Ectodermal cell (in vitro differentiated cells): ENCODE measurements at regions not wholly inside any gene's neighbourhood (a gene's known extent, or its start where the extent isn't known, plus 50 kb on each side); places are given as distances from the start of the nearest gene placed in this dataset.
"Not testable (repeated sequence)": the region's sequence is repeated elsewhere in the genome, so short reads cannot be mapped to it uniquely, and the experiment has no call there.

Source experiments
- H3K27ac ChIP-seq: 2 replicates; pipeline ENCODE4 v1.7.0; 2013; ENCODE audit warnings: mild to moderate bottlenecking, low read depth, low read length; ENCODE audit not compliant: insufficient read depth, poor library complexity, severe bottlenecking
- H3K27me3 ChIP-seq: 2 replicates; pipeline ENCODE4 v1.7.0; 2013; ENCODE audit warnings: mild to moderate bottlenecking, low read length; ENCODE audit not compliant: insufficient read depth, control insufficient read depth, poor library complexity, severe bottlenecking
- H3K36me3 ChIP-seq: one replicate; pipeline ENCODE4 v1.7.0; 2013; ENCODE audit warnings: low read length; ENCODE audit not compliant: control insufficient read depth, insufficient read depth
- H3K4me1 ChIP-seq: one replicate; pipeline ENCODE4 v1.7.0; 2013; ENCODE audit warnings: low read length; ENCODE audit not compliant: control insufficient read depth, insufficient read depth
- H3K4me3 ChIP-seq: 2 replicates; pipeline ENCODE4 v1.7.0; 2013; ENCODE audit warnings: low read depth, low read length, control low read depth; ENCODE audit not compliant: insufficient read depth
- H3K9me3 ChIP-seq: 2 replicates; pipeline ENCODE4 v1.7.0; 2013; ENCODE audit warnings: mild to moderate bottlenecking, low read length, moderate library complexity; ENCODE audit not compliant: control insufficient read depth
- WGBS, 2 experiments: methylation state at CpG; one replicate each; pipeline ENCODE4 v1.1.7; 2013; ENCODE audit warnings: missing lambda C conversion rate in 2 of 2; 5-methylcytosine and 5-hydroxymethylcytosine counted together

- 86 to 89% methylated on average over 21 of the region's 21 CpGs for WGBS, 2 experiments
- no peak overlapping the region for H3K27ac ChIP-seq
Measured at GRCh38 chr5:3489239-3489843, 106.3 kb upstream of the IRX1 start.

GRCh38 chr5:3484836-3485235, 110.8 kb upstream of the IRX1 start:
- no peaks in the 10 kb centered on the region for H3K4me1 ChIP-seq
- WGBS, 2 experiments, result 89 to 91% methylated on average over 5 of the region's 5 CpGs

More at GRCh38 chr5:3489239-3489843, 106.3 kb upstream of the IRX1 start:
- no peaks in the 10 kb centered on the region for H3K4me1 ChIP-seq
- H3K4me3 ChIP-seq, result no peak overlapping the region
- H3K27me3 ChIP-seq, result no peaks in the 10 kb centered on the region
- no peaks in the 10 kb centered on the region for H3K9me3 ChIP-seq
- H3K36me3 ChIP-seq, result no peaks in the 10 kb centered on the region

GRCh38 chr5:3481175-3481574, 114.5 kb upstream of the IRX1 start:
- Histone ChIP-seq H3K4me3 (no peak overlapping the region), H3K36me3 (no peaks in the 10 kb centered on the region), H3K9me3 (no peaks in the 10 kb centered on the region), H3K27ac (no peak overlapping the region), H3K4me1 (no peaks in the 10 kb centered on the region), H3K27me3 (no peaks in the 10 kb centered on the region)
- 44 to 55% methylated on average over 3 of the region's 3 CpGs for WGBS, 2 experiments

More at GRCh38 chr5:3484836-3485235, 110.8 kb upstream of the IRX1 start:
- Histone ChIP-seq H3K27me3 (no peaks in the 10 kb centered on the region), H3K4me3 (no peak overlapping the region), H3K9me3 (no peaks in the 10 kb centered on the region), H3K27ac (no peak overlapping the region), H3K36me3 (no peaks in the 10 kb centered on the region)

DNA sequence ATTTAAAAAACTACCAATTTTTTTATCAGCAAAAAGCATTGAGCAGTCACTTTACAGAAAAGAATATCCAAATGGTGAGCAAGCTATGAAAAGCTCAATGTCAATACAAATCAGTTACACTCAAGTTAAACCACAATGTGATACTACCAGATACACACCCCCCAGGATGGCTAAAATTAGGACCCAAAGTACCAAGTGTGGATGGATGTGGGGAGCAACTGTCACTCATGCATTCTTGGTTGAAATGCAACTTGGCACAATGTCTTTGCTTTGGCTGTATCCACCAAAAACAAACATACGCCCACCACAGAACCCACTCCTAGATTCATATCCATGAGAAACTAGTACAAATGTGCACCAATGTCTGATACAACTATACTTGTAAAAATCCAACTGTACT, 120.0 kb upstream of the IRX1 start:
- H3K9me3 ChIP-seq, result no peaks in the 10 kb centered on the region
- H3K36me3 ChIP-seq, result no peaks in the 10 kb centered on the region
- no peaks in the 10 kb centered on the region for H3K27me3 ChIP-seq
- no peaks in the 10 kb centered on the region for H3K4me1 ChIP-seq
- H3K27ac ChIP-seq, result no peak overlapping the region
- WGBS, 2 experiments, result 83 to 94% methylated on average over 1 of the region's 1 CpG
- no peak overlapping the region for H3K4me3 ChIP-seq

- Histone ChIP-seq H3K9me3 (no peaks in the 10 kb centered on the region), H3K4me1 (no peaks in the 10 kb centered on the region), H3K36me3 (no peaks in the 10 kb centered on the region), H3K27me3 (no peaks in the 10 kb centered on the region), H3K4me3 (no peak overlapping the region), H3K27ac (no peak overlapping the region)
- no CpG with 5 or more reads among the region's 1 CpG for WGBS, 2 experiments
Measured at GRCh38 chr5:3466392-3466791, 129.2 kb upstream of the IRX1 start.

GRCh38 chr5:3460416-3460815, 135.2 kb upstream of the IRX1 start:
- H3K4me3 ChIP-seq, result no peak overlapping the region
- no peaks in the 10 kb centered on the region for H3K36me3 ChIP-seq
- H3K27me3 ChIP-seq, result no peaks in the 10 kb centered on the region
- H3K9me3 ChIP-seq, result no peaks in the 10 kb centered on the region
- WGBS, 2 experiments, result 86 to 100% methylated on average over 2 of the region's 2 CpGs
- no peaks in the 10 kb centered on the region for H3K4me1 ChIP-seq
- H3K27ac ChIP-seq, result no peak overlapping the region

GRCh38 chr5:3456121-3456681, 139.4 kb upstream of the IRX1 start:
- no peak overlapping the region for H3K27ac ChIP-seq
- H3K36me3 ChIP-seq, result no peaks in the 10 kb centered on the region
- H3K27me3 ChIP-seq, result no peaks in the 10 kb centered on the region
- H3K4me3 ChIP-seq, result no peak overlapping the region
- H3K9me3 ChIP-seq, result no peaks in the 10 kb centered on the region
- H3K4me1 ChIP-seq, result no peaks in the 10 kb centered on the region
- WGBS, 2 experiments, result 86 to 87% methylated on average over 14 of the region's 14 CpGs

GRCh38 chr5:3454028-3454427, 141.6 kb upstream of the IRX1 start:
- H3K9me3 ChIP-seq, H3K27me3 ChIP-seq, H3K27ac ChIP-seq, H3K4me1 ChIP-seq, H3K36me3 ChIP-seq, H3K4me3 ChIP-seq: not testable (repeated sequence)
- WGBS, 2 experiments, result 90 to 94% methylated on average over 27 of the region's 27 CpGs

- Histone ChIP-seq H3K27ac (no peak overlapping the region), H3K9me3 (no peaks in the 10 kb centered on the region), H3K4me3 (no peak overlapping the region), H3K4me1 (no peaks in the 10 kb centered on the region), H3K36me3 (no peaks in the 10 kb centered on the region), H3K27me3 (no peaks in the 10 kb centered on the region)
- 93 to 95% methylated on average over 7 of the region's 7 CpGs for WGBS, 2 experiments
Measured at GRCh38 chr5:3452622-3453021, 143.0 kb upstream of the IRX1 start.

DNA sequence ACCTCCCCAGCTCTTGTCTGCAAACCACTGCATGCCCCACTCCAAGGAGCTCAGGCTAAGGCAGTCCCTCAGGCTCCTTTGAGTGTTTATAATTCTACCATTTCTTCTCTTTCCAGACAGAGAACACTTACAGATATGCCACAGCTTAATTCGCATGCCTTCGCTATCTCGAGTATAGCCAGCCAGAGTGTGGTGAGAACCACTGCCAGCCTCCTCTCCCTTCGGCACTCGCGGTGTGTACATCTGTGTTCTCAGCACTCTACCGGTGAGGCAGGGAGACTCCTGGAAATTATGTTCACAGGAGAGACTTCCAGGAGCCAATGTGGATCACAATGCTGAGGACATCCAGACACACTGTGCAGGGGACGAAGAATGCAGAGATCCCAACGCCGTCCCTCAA, 143.7 kb upstream of the IRX1 start:
- 96% methylated on average over 10 of the region's 10 CpGs for WGBS, 2 experiments
- Histone ChIP-seq H3K9me3 (no peaks in the 10 kb centered on the region), H3K4me1 (no peaks in the 10 kb centered on the region), H3K36me3 (no peaks in the 10 kb centered on the region), H3K27me3 (no peaks in the 10 kb centered on the region), H3K4me3 (no peak overlapping the region), H3K27ac (no peak overlapping the region)
